ENCODE measurements at regions not wholly inside any gene's neighbourhood (a gene's known extent, or its start where the extent isn't known, plus 50 kb on each side); places are given as distances from the start of the nearest gene placed in this dataset.

DNA sequence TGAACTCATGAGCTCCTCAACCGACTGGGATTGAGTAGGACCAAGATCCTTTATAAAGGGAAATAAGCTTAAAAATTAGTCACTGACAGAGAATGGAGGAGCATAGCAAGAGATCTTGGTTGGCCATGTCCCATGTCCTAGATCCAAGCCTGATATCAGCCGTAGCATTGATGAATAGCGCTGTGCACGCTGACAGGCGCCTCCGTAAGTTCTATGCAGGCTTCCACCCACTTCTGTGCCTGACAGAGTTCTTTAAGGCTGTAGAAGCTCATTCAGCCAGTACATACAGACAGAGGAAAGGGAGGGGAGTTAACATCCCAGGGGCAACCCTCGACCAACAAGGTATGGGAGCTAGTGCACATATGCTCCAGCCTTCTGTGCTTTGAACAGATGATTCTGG is 251.7 kb upstream of the TBC1D5 start (continued):
- TF ChIP-seq STAT6 (CRISPR knock-in tag; conservative IDR thresholded peaks at IDR 0.05; ENCODE audit: low read depth) = no peak

DNA sequence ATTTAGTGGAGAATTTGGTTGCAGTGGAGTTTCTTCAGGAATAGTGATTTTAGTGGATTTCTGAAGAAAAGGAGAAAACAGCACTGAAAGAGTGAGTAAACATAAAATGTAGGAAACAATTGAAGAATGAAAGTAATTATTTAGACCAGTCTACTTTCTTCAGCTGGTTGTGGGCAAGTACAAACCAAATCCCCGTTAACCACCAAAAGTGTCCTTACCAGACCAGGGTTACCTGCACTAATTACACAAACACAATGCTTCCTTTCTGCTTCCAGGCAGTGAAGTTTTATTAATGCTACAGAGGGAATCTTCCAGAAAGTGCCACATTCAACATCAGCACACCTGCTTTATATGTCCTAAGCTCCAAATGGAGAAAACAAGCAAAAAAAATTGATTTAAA is 248.0 kb upstream of the TBC1D5 start:
- Mint-ChIP-seq H3K9me3 (no peaks in the 10 kb centered on the region), H3K4me3 (no peak overlapping the region), H3K27me3 (ENCODE audit: low read depth) (no peaks in the 10 kb centered on the region), H3K27ac (no peak overlapping the region), H3K36me3 (peaks cover 2% of the 10 kb centered on the region; the same call in 1 of the 2 replicates), H3K4me1 (peaks cover 17% of the 10 kb centered on the region)
- TF ChIP-seq E2F1 (CRISPR knock-in tag; IDR thresholded peaks at IDR 0.05) (no peak), AFF4 (CRISPR knock-in tag; IDR thresholded peaks at IDR 0.05; ENCODE audit: borderline replicate concordance) (no peak)
- TF ChIP-seq, protein P1, sequence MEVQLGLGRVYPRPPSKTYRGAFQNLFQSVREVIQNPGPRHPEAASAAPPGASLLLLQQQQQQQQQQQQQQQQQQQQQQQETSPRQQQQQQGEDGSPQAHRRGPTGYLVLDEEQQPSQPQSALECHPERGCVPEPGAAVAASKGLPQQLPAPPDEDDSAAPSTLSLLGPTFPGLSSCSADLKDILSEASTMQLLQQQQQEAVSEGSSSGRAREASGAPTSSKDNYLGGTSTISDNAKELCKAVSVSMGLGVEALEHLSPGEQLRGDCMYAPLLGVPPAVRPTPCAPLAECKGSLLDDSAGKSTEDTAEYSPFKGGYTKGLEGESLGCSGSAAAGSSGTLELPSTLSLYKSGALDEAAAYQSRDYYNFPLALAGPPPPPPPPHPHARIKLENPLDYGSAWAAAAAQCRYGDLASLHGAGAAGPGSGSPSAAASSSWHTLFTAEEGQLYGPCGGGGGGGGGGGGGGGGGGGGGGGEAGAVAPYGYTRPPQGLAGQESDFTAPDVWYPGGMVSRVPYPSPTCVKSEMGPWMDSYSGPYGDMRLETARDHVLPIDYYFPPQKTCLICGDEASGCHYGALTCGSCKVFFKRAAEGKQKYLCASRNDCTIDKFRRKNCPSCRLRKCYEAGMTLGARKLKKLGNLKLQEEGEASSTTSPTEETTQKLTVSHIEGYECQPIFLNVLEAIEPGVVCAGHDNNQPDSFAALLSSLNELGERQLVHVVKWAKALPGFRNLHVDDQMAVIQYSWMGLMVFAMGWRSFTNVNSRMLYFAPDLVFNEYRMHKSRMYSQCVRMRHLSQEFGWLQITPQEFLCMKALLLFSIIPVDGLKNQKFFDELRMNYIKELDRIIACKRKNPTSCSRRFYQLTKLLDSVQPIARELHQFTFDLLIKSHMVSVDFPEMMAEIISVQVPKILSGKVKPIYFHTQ (CRISPR knock-in tag; IDR thresholded peaks at IDR 0.05) = no peak
- POLR2A ChIA-PET = no interaction called here
- ATAC-seq (no peak), DNase-seq (ENCODE audit: low spot score) (no peak)
- CTCF ChIA-PET = no interaction called here

- POLR2A ChIA-PET = no interaction called here
- ATAC-seq = no peak
Measured at GRCh38 chr3:17986348-17986816, 244.0 kb upstream of the TBC1D5 start.

More at GRCh38 chr3:17986348-17986816, 244.0 kb upstream of the TBC1D5 start:
- H3K4me1 Mint-ChIP-seq = peaks cover 9% of the 10 kb centered on the region
- CTCF ChIA-PET = no interaction called here
- no peak for TF ChIP-seq FOXJ3 (CRISPR knock-in tag; IDR thresholded peaks at IDR 0.05; ENCODE audit: borderline replicate concordance)
- no peak for TF ChIP-seq CBFB (CRISPR knock-in tag; IDR thresholded peaks at IDR 0.05; ENCODE audit: low read depth)
- TF ChIP-seq FOXP1 (CRISPR knock-in tag; IDR thresholded peaks at IDR 0.05; ENCODE audit: borderline replicate concordance) = no peak
- TF ChIP-seq, protein P2, sequence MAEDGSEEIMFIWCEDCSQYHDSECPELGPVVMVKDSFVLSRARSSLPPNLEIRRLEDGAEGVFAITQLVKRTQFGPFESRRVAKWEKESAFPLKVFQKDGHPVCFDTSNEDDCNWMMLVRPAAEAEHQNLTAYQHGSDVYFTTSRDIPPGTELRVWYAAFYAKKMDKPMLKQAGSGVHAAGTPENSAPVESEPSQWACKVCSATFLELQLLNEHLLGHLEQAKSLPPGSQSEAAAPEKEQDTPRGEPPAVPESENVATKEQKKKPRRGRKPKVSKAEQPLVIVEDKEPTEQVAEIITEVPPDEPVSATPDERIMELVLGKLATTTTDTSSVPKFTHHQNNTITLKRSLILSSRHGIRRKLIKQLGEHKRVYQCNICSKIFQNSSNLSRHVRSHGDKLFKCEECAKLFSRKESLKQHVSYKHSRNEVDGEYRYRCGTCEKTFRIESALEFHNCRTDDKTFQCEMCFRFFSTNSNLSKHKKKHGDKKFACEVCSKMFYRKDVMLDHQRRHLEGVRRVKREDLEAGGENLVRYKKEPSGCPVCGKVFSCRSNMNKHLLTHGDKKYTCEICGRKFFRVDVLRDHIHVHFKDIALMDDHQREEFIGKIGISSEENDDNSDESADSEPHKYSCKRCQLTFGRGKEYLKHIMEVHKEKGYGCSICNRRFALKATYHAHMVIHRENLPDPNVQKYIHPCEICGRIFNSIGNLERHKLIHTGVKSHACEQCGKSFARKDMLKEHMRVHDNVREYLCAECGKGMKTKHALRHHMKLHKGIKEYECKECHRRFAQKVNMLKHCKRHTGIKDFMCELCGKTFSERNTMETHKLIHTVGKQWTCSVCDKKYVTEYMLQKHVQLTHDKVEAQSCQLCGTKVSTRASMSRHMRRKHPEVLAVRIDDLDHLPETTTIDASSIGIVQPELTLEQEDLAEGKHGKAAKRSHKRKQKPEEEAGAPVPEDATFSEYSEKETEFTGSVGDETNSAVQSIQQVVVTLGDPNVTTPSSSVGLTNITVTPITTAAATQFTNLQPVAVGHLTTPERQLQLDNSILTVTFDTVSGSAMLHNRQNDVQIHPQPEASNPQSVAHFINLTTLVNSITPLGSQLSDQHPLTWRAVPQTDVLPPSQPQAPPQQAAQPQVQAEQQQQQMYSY (CRISPR knock-in tag; IDR thresholded peaks at IDR 0.05) = no peak
- TF ChIP-seq, protein P3, sequence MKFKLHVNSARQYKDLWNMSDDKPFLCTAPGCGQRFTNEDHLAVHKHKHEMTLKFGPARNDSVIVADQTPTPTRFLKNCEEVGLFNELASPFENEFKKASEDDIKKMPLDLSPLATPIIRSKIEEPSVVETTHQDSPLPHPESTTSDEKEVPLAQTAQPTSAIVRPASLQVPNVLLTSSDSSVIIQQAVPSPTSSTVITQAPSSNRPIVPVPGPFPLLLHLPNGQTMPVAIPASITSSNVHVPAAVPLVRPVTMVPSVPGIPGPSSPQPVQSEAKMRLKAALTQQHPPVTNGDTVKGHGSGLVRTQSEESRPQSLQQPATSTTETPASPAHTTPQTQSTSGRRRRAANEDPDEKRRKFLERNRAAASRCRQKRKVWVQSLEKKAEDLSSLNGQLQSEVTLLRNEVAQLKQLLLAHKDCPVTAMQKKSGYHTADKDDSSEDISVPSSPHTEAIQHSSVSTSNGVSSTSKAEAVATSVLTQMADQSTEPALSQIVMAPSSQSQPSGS (CRISPR knock-in tag; IDR thresholded peaks at IDR 0.05; ENCODE audit: borderline replicate concordance, low read depth) = no peak
- no peak for TF ChIP-seq TEAD1 (CRISPR knock-in tag; IDR thresholded peaks at IDR 0.05)
- TF ChIP-seq GRHL2 (CRISPR knock-in tag; IDR thresholded peaks at IDR 0.05; ENCODE audit: insufficient replicate concordance, severe bottlenecking) = no peak
- TF ChIP-seq ATF1 (CRISPR knock-in tag; IDR thresholded peaks at IDR 0.05) = no peak
- no peak for TF ChIP-seq ZNF317 (CRISPR knock-in tag; IDR thresholded peaks at IDR 0.05; ENCODE audit: borderline replicate concordance, low read depth)
- no peak for TF ChIP-seq OVOL2 (CRISPR knock-in tag; IDR thresholded peaks at IDR 0.05; ENCODE audit: borderline replicate concordance)
- no peak overlapping the region for H3K4me3 Mint-ChIP-seq
- H3K9me3 Mint-ChIP-seq = no peaks in the 10 kb centered on the region
- peaks cover 2% of the 10 kb centered on the region; the same call in 1 of the 2 replicates for H3K36me3 Mint-ChIP-seq
- no peak overlapping the region for H3K27ac Mint-ChIP-seq
- DNase-seq (ENCODE audit: low spot score) = no peak
- H3K27me3 Mint-ChIP-seq (ENCODE audit: low read depth) = no peaks in the 10 kb centered on the region

Measured in WTC11 (cell line).